Smooth muscle cell (in vitro differentiated cells): ENCODE measurements at regions not wholly inside any gene's neighbourhood (a gene's known extent, or its start where the extent isn't known, plus 50 kb on each side); places are given as distances from the start of the nearest gene placed in this dataset.

Source experiments
- DNase-seq: peaks from one replicate; lab custom pipeline; 2025; ENCODE audit not compliant: unreplicated experiment; lab: John Stamatoyannopoulos, UW
- H2AFZ ChIP-seq: fragments of 200-600 bp; sonication (generic); 2 replicates; pipeline ENCODE4 v1.6.0; 2016; ENCODE audit warnings: antibody characterized with exemption, low read depth, mild to moderate bottlenecking
- H3F3A ChIP-seq: fragments of 200-600 bp; sonication (generic); 2 replicates; pipeline ENCODE4 v1.6.0; 2017; ENCODE audit warnings: antibody characterized with exemption, low read depth
- H3K27ac ChIP-seq: fragments of 200-600 bp; sonication (generic); 2 replicates; pipeline ENCODE4 v1.5.1; 2016; ENCODE audit warnings: low read depth, mild to moderate bottlenecking
- H3K27me3 ChIP-seq: fragments of 200-600 bp; sonication (generic); 2 replicates; pipeline ENCODE4 v1.6.1; 2016; ENCODE audit warnings: low read depth, mild to moderate bottlenecking
- H3K36me3 ChIP-seq: fragments of 200-600 bp; sonication (generic); 2 replicates; pipeline ENCODE4 v1.5.1; 2016; ENCODE audit warnings: low read depth
- H3K4me1 ChIP-seq: fragments of 200-600 bp; sonication (generic); 2 replicates; pipeline ENCODE4 v1.5.1; 2016; ENCODE audit warnings: low read depth
- H3K4me2 ChIP-seq: fragments of 200-600 bp; sonication (generic); 2 replicates; pipeline ENCODE4 v1.6.0; 2016; ENCODE audit warnings: mild to moderate bottlenecking
- H3K4me3 ChIP-seq: fragments of 200-600 bp; sonication (generic); 2 replicates; pipeline ENCODE4 v1.5.1; 2016; ENCODE audit warnings: mild to moderate bottlenecking
- H3K79me2 ChIP-seq: fragments of 200-600 bp; sonication (generic); 2 replicates; pipeline ENCODE4 v1.6.0; 2016; ENCODE audit warnings: low read depth, mild to moderate bottlenecking
- H3K9ac ChIP-seq: fragments of 200-600 bp; sonication (generic); 2 replicates; pipeline ENCODE4 v1.6.0; 2016; ENCODE audit warnings: low read depth
- H3K9me3 ChIP-seq: fragments of 200-600 bp; sonication (generic); replicated peaks from 2 replicates; pipeline ENCODE4 v1.5.1; 2016; ENCODE audit warnings: low read depth
- H4K20me1 ChIP-seq: fragments of 200-600 bp; sonication (generic); 2 replicates; pipeline ENCODE4 v1.6.0; 2016; ENCODE audit warnings: low read depth
- CTCF ChIP-seq: fragments of 200-600 bp; sonication (generic); IDR thresholded peaks from 2 replicates; pipeline ENCODE4 v1.5.1; 2017; ENCODE audit warnings: borderline replicate concordance, mild to moderate bottlenecking, antibody characterized with exemption; ENCODE audit not compliant: insufficient read depth, poor library complexity, severe bottlenecking
- WGBS: methylation state at CpG from one replicate; pipeline ENCODE4 v1.1.7; 2016; ENCODE audit warnings: low lambda C conversion rate; 5-methylcytosine and 5-hydroxymethylcytosine counted together

- H3F3A ChIP-seq, result no peaks in the 10 kb centered on the region
- WGBS, result 93% methylated on average over 43 of the region's 43 CpGs
- H3K27me3 ChIP-seq, result no peaks in the 10 kb centered on the region
- DNase-seq, result no peak
- H3K9me3 ChIP-seq, result no peaks in the 10 kb centered on the region
- no peak for TF ChIP-seq CTCF
- H3K4me3 ChIP-seq, result no peak overlapping the region
- no peak overlapping the region for H2AFZ ChIP-seq
- H3K27ac ChIP-seq, result no peak overlapping the region
- H3K4me2 ChIP-seq, result no peak overlapping the region
- no peaks in the 10 kb centered on the region for H4K20me1 ChIP-seq
- H3K4me1 ChIP-seq, result no peaks in the 10 kb centered on the region
- no peak overlapping the region for H3K9ac ChIP-seq
- H3K79me2 ChIP-seq, result no peaks in the 10 kb centered on the region
- H3K36me3 ChIP-seq, result no peaks in the 10 kb centered on the region
Measured at GRCh38 chr18:78085241-78086185, 835.9 kb downstream of the GALR1 start.

- no peaks in the 10 kb centered on the region for H3K27me3 ChIP-seq
- no peaks in the 10 kb centered on the region for H3K36me3 ChIP-seq
- TF ChIP-seq CTCF, result no peak
- no peak overlapping the region for H3K4me3 ChIP-seq
- H3F3A ChIP-seq, result no peaks in the 10 kb centered on the region
- no peaks in the 10 kb centered on the region for H4K20me1 ChIP-seq
- H2AFZ ChIP-seq, result no peak overlapping the region
- H3K79me2 ChIP-seq, result no peaks in the 10 kb centered on the region
- WGBS, result 90% methylated on average over 10 of the region's 10 CpGs
- H3K9ac ChIP-seq, result no peak overlapping the region
- no peaks in the 10 kb centered on the region for H3K9me3 ChIP-seq
- H3K4me1 ChIP-seq, result no peaks in the 10 kb centered on the region
- no peak overlapping the region for H3K27ac ChIP-seq
- no peak overlapping the region for H3K4me2 ChIP-seq
- DNase-seq, result no peak
Measured at GRCh38 chr18:78086931-78087330, 837.3 kb downstream of the GALR1 start.

- no peak overlapping the region for H3K4me2 ChIP-seq
- no peak overlapping the region for H2AFZ ChIP-seq
- no peak overlapping the region for H3K9ac ChIP-seq
- TF ChIP-seq CTCF, result no peak
- H3K9me3 ChIP-seq, result no peaks in the 10 kb centered on the region
- H3K27me3 ChIP-seq, result no peaks in the 10 kb centered on the region
- WGBS, result 80% methylated on average over 2 of the region's 2 CpGs
- H3F3A ChIP-seq, result no peaks in the 10 kb centered on the region
- no peak overlapping the region for H3K27ac ChIP-seq
- H3K79me2 ChIP-seq, result no peaks in the 10 kb centered on the region
- no peaks in the 10 kb centered on the region for H3K36me3 ChIP-seq
- DNase-seq, result no peak
- H3K4me1 ChIP-seq, result no peaks in the 10 kb centered on the region
- H3K4me3 ChIP-seq, result no peak overlapping the region
- H4K20me1 ChIP-seq, result no peaks in the 10 kb centered on the region
Measured at GRCh38 chr18:78087338-78087737, 837.7 kb downstream of the GALR1 start.

- no peaks in the 10 kb centered on the region for H3K27me3 ChIP-seq
- WGBS, result 89% methylated on average over 11 of the region's 11 CpGs
- no peak overlapping the region for H3K4me3 ChIP-seq
- H3K4me1 ChIP-seq, result no peaks in the 10 kb centered on the region
- H3K36me3 ChIP-seq, result no peaks in the 10 kb centered on the region
- no peak overlapping the region for H3K4me2 ChIP-seq
- no peaks in the 10 kb centered on the region for H3K9me3 ChIP-seq
- no peak overlapping the region for H2AFZ ChIP-seq
- no peaks in the 10 kb centered on the region for H3F3A ChIP-seq
- TF ChIP-seq CTCF, result no peak
- H4K20me1 ChIP-seq, result no peaks in the 10 kb centered on the region
- no peak for DNase-seq
- H3K79me2 ChIP-seq, result no peaks in the 10 kb centered on the region
- no peak overlapping the region for H3K27ac ChIP-seq
- no peak overlapping the region for H3K9ac ChIP-seq
Measured at GRCh38 chr18:78090584-78090983, 840.9 kb downstream of the GALR1 start.
